ENCODE measurements at regions not wholly inside any gene's neighbourhood (a gene's known extent, or its start where the extent isn't known, plus 50 kb on each side); places are given as distances from the start of the nearest gene placed in this dataset.

DNA sequence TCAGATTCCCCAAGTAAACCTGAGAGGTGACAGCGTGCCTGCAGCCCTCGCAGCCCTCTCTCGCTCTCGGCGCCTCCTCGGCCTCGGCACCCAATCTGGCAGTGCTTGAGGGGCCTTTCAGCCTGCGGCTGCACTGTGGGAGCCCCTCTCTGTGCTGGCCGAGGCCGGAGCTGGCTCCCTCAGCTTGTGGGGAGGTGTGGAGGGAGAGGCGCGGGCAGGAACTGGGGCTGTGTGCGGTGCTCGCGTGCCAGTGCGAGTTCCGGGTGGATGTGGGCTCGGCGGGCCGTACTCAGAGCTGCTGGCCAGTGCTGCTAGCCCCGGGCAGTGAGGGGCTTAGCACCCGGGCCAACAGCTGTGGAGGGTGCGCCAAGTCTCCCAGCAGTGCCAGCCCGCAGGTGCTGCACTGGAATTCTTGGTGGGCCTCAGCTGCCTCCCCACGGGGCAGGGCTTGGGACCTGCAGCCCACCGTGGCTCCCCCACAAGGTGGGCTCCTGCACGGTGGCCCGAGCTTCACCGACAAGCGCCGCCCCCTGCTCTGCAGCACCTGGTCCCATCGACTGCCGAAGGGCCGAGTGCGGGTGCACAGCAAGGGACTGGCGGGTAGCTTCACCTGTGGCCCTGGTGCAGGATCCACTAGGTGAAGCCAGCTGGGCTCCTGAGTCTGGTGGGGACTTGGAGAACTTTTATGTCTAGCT, 809.7 kb upstream of the ADGRB3 start (continued):
- TF ChIP-seq CHD7 (IDR thresholded peaks at IDR 0.05; ENCODE audit: insufficient replicate concordance, low read length) (no peak), SAP30 (IDR thresholded peaks at IDR 0.05; ENCODE audit: insufficient read depth, insufficient replicate concordance, low read length) (no peak), SP1 (IDR thresholded peaks at IDR 0.05; ENCODE audit: low read depth, low read length) (no peak), SUZ12 (IDR thresholded peaks at IDR 0.05; ENCODE audit: low read length) (no peak), GABPA (IDR thresholded peaks at IDR 0.05; ENCODE audit: borderline replicate concordance, insufficient read depth, low read length) (no peak), TEAD4 (IDR thresholded peaks at IDR 0.05; ENCODE audit: low read depth, low read length) (no peak), CEBPB (IDR thresholded peaks at IDR 0.05; ENCODE audit: low read depth, low read length) (no peak), EP300 (IDR thresholded peaks at IDR 0.05; ENCODE audit: borderline replicate concordance in 1 of 2, low read depth in 2 of 2, low read length in 2 of 2) (no peak), CHD2 (IDR thresholded peaks at IDR 0.05; ENCODE audit: low read length) (no peak), CBX5 (IDR thresholded peaks at IDR 0.05; ENCODE audit: low read depth, low read length) (no peak), NRF1 (IDR thresholded peaks at IDR 0.05; ENCODE audit: low read depth, low read length) (no peak)

All from H1 (cell line).